ENCODE measurements at regions not wholly inside any gene's neighbourhood (a gene's known extent, or its start where the extent isn't known, plus 50 kb on each side); places are given as distances from the start of the nearest gene placed in this dataset.

GRCh38 chr13:88124142-88124541, 453.0 kb downstream of the SLITRK5 start:
- no peak for TF ChIP-seq EZH2 (IDR thresholded peaks at IDR 0.05; ENCODE audit: low read depth)
- TF ChIP-seq, protein P1, sequence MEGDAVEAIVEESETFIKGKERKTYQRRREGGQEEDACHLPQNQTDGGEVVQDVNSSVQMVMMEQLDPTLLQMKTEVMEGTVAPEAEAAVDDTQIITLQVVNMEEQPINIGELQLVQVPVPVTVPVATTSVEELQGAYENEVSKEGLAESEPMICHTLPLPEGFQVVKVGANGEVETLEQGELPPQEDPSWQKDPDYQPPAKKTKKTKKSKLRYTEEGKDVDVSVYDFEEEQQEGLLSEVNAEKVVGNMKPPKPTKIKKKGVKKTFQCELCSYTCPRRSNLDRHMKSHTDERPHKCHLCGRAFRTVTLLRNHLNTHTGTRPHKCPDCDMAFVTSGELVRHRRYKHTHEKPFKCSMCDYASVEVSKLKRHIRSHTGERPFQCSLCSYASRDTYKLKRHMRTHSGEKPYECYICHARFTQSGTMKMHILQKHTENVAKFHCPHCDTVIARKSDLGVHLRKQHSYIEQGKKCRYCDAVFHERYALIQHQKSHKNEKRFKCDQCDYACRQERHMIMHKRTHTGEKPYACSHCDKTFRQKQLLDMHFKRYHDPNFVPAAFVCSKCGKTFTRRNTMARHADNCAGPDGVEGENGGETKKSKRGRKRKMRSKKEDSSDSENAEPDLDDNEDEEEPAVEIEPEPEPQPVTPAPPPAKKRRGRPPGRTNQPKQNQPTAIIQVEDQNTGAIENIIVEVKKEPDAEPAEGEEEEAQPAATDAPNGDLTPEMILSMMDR (conservative IDR thresholded peaks at IDR 0.05), result no peak
